Heart left ventricle (tissue), 16 donors: ENCODE measurements at regions not wholly inside any gene's neighbourhood (a gene's known extent, or its start where the extent isn't known, plus 50 kb on each side); places are given as distances from the start of the nearest gene placed in this dataset.
A peak's percentile ranks its signal among the peaks of the same experiment; 100 is the strongest.

Source experiments
- ATAC-seq, 4 donors: fragments of 200-7000 bp; cut with Tn5 transposase; one replicate each; pipeline ENCODE4 v1.9.1; 2020 to 2022; ENCODE audit warnings: moderate library complexity in 4 of 4, mild to moderate bottlenecking in 3 of 4, moderate number of reproducible peaks in 1 of 4
- DNase-seq, 5 donors: peaks; one replicate each; pipeline ENCODE4 v3.0.0-alpha.2; 2020
- H3K27ac ChIP-seq, 12 donors: fragments of 200-600 bp; sonication (generic) in 4 of 12; one replicate each; pipeline versions ENCODE4 v1.5.0 to v1.8.0; 2016 to 2022; ENCODE audit warnings: mild to moderate bottlenecking in 2 of 12
- H3K27me3 ChIP-seq, 9 donors: fragments of 200-600 bp; sonication (generic) in 2 of 9; one replicate each; pipeline versions ENCODE4 v1.5.1 to v1.8.0; 2016 to 2022; ENCODE audit warnings: mild to moderate bottlenecking in 3 of 9
- H3K36me3 ChIP-seq, 9 donors: fragments of 200-600 bp; sonication (generic) in 2 of 9; one replicate each; pipeline versions ENCODE4 v1.5.0 to v1.8.0; 2018 to 2022; ENCODE audit warnings: mild to moderate bottlenecking in 2 of 9
- H3K4me1 ChIP-seq, 12 donors: fragments of 200-600 bp; sonication (generic) in 4 of 12; one replicate each; pipeline versions ENCODE4 v1.5.0 to v1.8.0; 2016 to 2022; ENCODE audit warnings: mild to moderate bottlenecking in 3 of 12
- H3K4me3 ChIP-seq, 12 donors: fragments of 200-600 bp; sonication (generic) in 4 of 12; one replicate each; pipeline versions ENCODE4 v1.5.0 to v1.8.0; 2017 to 2022; ENCODE audit warnings: mild to moderate bottlenecking in 9 of 12, moderate library complexity in 4 of 12
- H3K9me3 ChIP-seq, 12 donors: fragments of 200-600 bp; sonication (generic) in 4 of 12; one replicate each; pipeline versions ENCODE4 v1.5.0 to v1.8.0; 2016 to 2022; ENCODE audit warnings: mild to moderate bottlenecking in 1 of 12
- POLR2A ChIP-seq, 2 donors: fragments of 450-650 bp; IDR thresholded peaks; one replicate each; pipeline ENCODE4 v1.6.1; 2017; ENCODE audit warnings: antibody characterized with exemption in 2 of 2, mild to moderate bottlenecking in 2 of 2, moderate library complexity in 2 of 2
- WGBS, 4 donors: extraction: QIAGEN DNeasy Blood & Tissue Kit in 2 of 4; methylation state at CpG; one replicate each; pipeline versions ENCODE4 v1.1.5 to v1.1.7; 2013 to 2018; 5-methylcytosine and 5-hydroxymethylcytosine counted together
- intact Hi-C, 10 donors: fragments of 100-400 bp; cut with DNase I; formaldehyde crosslinking; loops; one replicate each; pipeline versions ENCODE4 v1.11.1 to v1.14.2; 2022
- TF ChIP-seq, protein P1 (sequence below), 12 donors: fragments of 200-600 bp; sonication (generic) in 4 of 12; IDR thresholded peaks; one replicate each; pipeline versions ENCODE4 v1.5.0 to v1.8.0; 2018 to 2022; ENCODE audit warnings: antibody characterized with exemption in 12 of 12, mild to moderate bottlenecking in 5 of 12
- donor health status: ischemic (EF 13 %, LVEDD 7.1; RV severe dilation, severe dysfunction).
- donor health status: healthy with polysubstance abuse.
- donor health status: DM: no; HTN: yes; CAD: no.
- donor health status: DM: no; HTN: no; CAD: no.
- donor health status: ischemic (EF 25% LVEDD 6.9; RV normal size, moderate dysfunction).
- donor health status: ischemic (EF 25% LVEDD 5.7; RV mildly dilated, moderate dysfunction).
- donor health status: healthy.
- donor health status: DM: yes; HTN: yes; CAD: no.
- donor health status: ischemic (EF 35%, LVEDD 5.7; RV mildly dilated, moderate dysfunction).
- donor health status: nonischemic (EF 11% LVEDD 7.7; RV severe dilation, severe dysfunction).
- donor health status: DM: yes; HTN: yes; CAD: no.
- donor health status: PGD.
- donor health status: ischemic (EF 29% LVEDD 5.4; RV normal size, mild dysfunction).
- donor health status: nonischemic (EF 23%, LVEDD 6.1; RV moderate dilation, normal function).

DNA sequence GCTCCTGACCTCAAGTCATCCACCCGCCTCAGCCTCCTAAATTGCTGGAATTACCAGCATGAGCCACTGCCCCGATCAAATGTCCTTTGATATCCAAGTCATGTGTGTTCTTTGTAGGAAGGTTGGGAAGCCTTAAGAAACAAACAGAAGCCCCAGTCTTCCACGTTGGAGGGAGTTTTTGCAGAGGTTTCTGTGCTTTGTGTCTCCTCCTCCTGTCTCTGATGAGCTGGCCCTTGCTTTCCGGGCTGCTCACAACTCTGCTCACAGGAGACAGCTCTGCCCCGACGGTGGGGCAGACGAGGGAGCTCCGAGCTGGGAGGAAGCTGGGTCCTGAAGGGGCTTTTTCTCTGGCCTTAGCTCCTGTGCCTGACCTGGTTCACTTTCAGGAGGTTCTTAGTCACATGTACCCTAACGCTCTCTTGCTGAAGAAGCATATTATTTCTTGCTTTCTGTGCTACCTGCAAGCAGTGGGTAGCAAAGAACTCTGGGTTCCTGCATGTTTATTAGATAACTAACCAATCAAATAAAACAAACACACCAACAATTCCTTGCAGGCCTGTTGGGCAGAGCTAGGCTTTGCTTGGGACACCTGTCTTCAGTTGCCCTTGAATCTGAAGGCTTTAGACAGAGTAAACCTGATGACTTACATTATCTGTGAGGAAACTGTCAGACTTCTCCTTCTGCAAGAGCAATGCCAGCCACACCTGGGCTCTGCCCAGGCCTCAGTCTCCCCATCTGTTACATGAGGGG lies 52.6 kb upstream of the SMAD6 start:
- intact Hi-C loops: no loop called here
- H3K4me3 ChIP-seq: no peak overlapping the region
- no peak for DNase-seq
- peaks cover 0 to 50% (median 30%) of the 10 kb centered on the region in 12 donors for H3K4me1 ChIP-seq
- peak overlapping the region in 2 of 12 donors; percentile 34 to 42 for H3K27ac ChIP-seq
- TF ChIP-seq POLR2A (IDR thresholded peaks at IDR 0.05): no peak
- TF ChIP-seq, protein P1, sequence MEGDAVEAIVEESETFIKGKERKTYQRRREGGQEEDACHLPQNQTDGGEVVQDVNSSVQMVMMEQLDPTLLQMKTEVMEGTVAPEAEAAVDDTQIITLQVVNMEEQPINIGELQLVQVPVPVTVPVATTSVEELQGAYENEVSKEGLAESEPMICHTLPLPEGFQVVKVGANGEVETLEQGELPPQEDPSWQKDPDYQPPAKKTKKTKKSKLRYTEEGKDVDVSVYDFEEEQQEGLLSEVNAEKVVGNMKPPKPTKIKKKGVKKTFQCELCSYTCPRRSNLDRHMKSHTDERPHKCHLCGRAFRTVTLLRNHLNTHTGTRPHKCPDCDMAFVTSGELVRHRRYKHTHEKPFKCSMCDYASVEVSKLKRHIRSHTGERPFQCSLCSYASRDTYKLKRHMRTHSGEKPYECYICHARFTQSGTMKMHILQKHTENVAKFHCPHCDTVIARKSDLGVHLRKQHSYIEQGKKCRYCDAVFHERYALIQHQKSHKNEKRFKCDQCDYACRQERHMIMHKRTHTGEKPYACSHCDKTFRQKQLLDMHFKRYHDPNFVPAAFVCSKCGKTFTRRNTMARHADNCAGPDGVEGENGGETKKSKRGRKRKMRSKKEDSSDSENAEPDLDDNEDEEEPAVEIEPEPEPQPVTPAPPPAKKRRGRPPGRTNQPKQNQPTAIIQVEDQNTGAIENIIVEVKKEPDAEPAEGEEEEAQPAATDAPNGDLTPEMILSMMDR (IDR thresholded peaks at IDR 0.05): no peak
- no peaks in the 10 kb centered on the region for H3K27me3 ChIP-seq
- no peak for ATAC-seq
- no peaks in the 10 kb centered on the region for H3K9me3 ChIP-seq
- no peaks in the 10 kb centered on the region for H3K36me3 ChIP-seq
- WGBS, 4 donors: 73 to 91% (median 86%) methylated on average over 9 of the region's 9 CpGs

GRCh38 chr15:66650433-66650832 lies 51.6 kb upstream of the SMAD6 start:
- TF ChIP-seq, protein P1 (IDR thresholded peaks at IDR 0.05): no peak
- no peak for TF ChIP-seq POLR2A (IDR thresholded peaks at IDR 0.05)
- 61 to 86% (median 72%) methylated on average over 5 of the region's 5 CpGs for WGBS, 4 donors
- Histone ChIP-seq H3K4me1 (peaks cover 0 to 54% (median 32%) of the 10 kb centered on the region in 12 donors), H3K9me3 (no peaks in the 10 kb centered on the region), H3K4me3 (no peak overlapping the region), H3K27ac (peak overlapping the region in 3 of 12 donors; percentile 7 to 43 (median 34)), H3K27me3 (no peaks in the 10 kb centered on the region), H3K36me3 (no peaks in the 10 kb centered on the region)
- ATAC-seq (peak in 3 of 4 donors; percentile 35 to 75 (median 44)), DNase-seq (peak in 3 of 5 donors; percentile 32 to 63 (median 54))
- intact Hi-C loops: no loop called here

DNA sequence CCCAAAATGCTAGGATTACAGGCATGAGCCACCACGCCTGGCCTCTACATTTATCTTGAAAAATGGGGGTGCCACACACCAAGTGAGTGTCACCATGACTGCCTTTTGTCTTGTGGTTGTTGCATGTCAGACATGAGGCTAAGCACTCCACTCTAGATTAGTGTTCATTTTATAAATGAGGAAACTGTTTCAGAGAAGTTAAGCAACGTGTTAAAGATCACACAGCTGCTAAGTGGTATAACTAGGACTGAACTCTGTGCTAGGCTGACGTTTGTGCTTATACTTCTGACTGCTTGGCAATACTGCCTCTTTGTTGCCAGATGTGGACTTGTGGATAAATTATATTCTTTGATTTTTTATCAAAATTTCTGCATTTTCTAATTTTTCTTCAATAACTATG lies 50.8 kb upstream of the SMAD6 start:
- no peaks in the 10 kb centered on the region for H3K9me3 ChIP-seq
- intact Hi-C loops: no loop called here
- no peaks in the 10 kb centered on the region for H3K27me3 ChIP-seq
- no peak overlapping the region for H3K4me3 ChIP-seq
- H3K4me1 ChIP-seq: peaks cover 0 to 57% (median 37%) of the 10 kb centered on the region in 12 donors
- H3K27ac ChIP-seq: no peak overlapping the region
- no peak for TF ChIP-seq POLR2A (IDR thresholded peaks at IDR 0.05)
- TF ChIP-seq, protein P1 (IDR thresholded peaks at IDR 0.05): no peak
- WGBS, 4 donors: 86 to 88% (median 88%) methylated on average over 3 of the region's 3 CpGs
- no peaks in the 10 kb centered on the region for H3K36me3 ChIP-seq
- DNase-seq: no peak
- ATAC-seq: no peak

- Histone ChIP-seq H3K27ac (no peak overlapping the region), H3K27me3 (no peaks in the 10 kb centered on the region), H3K4me1 (peaks cover 0 to 52% (median 28%) of the 10 kb centered on the region in 12 donors), H3K9me3 (no peaks in the 10 kb centered on the region), H3K4me3 (no peak overlapping the region), H3K36me3 (no peaks in the 10 kb centered on the region)
- intact Hi-C loops: no loop called here
- ATAC-seq (no peak), DNase-seq (no peak)
- 73 to 77% (median 77%) methylated on average over 5 of the region's 5 CpGs for WGBS, 4 donors
- TF ChIP-seq POLR2A (IDR thresholded peaks at IDR 0.05): no peak
- TF ChIP-seq, protein P1 (IDR thresholded peaks at IDR 0.05): no peak
Observed at GRCh38 chr15:66651913-66652642, 50.0 kb upstream of the SMAD6 start.
